HG03439 (cell line): ENCODE measurements at regions not wholly inside any gene's neighbourhood (a gene's known extent, or its start where the extent isn't known, plus 50 kb on each side); places are given as distances from the start of the nearest gene placed in this dataset.
"Not testable (repeated sequence)": the region's sequence is repeated elsewhere in the genome, so short reads cannot be mapped to it uniquely, and the experiment has no call there.

ENCODE experiments used
- ATAC-seq: cut with Tn5 transposase; IDR thresholded peaks from one replicate; pipeline ENCODE4 v1.9.1; 2021; ENCODE audit warnings: mild to moderate bottlenecking, moderate library complexity; ENCODE audit not compliant: unreplicated experiment

DNA sequence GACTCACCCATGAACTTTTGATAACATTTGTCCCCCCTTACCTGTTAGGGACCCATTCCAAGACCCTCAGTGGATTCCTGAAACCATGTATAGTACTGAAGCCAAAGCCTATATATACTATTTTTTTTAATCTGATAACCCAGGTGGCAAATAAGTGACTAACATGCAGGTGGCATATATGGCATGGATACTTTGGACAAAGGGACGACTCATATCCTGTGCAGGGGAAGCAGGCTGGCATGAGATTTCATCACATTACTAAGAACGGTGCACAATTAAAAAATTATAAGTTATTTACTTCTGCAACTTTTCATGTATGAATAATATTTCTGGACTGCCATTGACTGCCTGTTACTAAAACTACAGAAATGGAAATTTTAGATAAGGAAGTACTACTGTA lies 880.1 kb upstream of the FBXO33 start:
- no peak for ATAC-seq

DNA sequence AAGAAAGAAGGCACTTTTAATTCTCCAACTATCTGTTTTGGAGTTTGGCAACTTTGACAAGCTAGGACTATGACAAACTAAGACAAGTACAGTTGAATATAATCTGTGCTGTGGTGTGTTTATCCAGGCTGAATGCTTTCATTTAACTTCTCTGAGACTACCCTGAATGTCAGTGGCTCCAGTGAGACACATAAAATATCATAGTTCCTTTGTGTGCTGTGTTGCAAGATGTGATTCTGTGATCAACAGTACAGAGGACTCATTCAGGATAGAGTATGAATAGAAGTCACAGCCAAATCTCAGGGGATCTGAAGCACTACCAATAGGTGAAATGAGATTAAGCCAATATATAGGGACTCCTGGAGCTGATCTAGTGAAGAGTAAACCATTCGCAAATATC lies 876.9 kb upstream of the FBXO33 start:
- ATAC-seq, result no peak

DNA sequence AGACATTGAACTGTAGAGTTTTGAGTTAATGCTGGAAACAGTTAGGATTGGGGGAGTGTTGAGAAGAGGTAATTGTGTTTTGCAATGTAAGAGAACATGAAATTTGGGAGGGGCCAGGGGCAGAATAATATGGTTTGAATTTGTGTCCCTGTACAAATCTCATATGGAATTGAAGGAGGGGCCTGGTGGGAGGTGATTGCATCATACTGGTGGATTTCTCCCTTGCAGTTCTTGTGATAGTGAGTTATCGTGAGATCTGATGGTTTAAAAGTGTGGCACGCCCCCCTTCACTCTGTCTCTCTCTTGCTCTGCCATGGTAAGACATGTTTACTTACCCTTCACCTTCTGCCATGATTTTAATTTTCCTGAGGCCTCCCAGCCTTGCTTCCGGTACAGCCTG lies 876.0 kb upstream of the FBXO33 start:
- ATAC-seq, result no peak

DNA sequence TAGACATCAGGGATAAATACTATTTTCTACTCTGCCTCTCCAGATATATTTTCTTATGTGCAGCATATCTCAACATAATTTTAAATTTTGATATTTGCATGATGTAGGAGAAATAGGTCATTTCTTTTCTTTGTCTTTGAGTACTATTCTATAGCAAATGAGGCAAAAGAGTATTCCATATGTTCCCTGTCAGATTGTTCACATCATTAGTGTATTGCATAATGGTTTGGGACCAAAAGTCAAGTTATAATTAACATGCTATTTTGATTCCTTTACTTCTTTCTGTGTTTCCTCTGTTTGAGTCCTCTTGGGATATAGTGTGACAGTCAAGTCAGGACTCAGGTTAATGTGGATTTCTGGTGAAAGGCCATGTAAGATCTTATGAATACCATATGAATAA lies 864.6 kb upstream of the FBXO33 start:
- no peak for ATAC-seq

DNA sequence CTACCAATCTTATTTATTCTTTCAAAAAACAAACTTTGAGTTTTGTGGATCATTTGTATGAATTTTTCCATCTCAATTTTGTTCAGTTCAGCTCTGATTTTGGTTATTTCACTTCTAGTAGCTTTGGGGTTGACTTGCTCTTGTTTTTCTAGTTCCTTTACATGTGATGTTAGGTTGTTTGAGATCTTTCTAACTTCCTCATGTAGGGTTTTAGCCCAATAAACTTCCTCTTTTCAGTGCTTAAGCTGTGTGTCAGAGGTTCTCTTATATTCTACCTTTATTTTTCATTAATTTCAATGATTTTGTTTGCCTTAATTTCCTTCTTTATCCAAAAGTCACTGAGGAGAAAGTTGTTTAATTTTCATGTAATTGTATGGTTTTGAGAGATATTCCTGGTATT lies 860.4 kb upstream of the FBXO33 start:
- ATAC-seq, result no peak

DNA sequence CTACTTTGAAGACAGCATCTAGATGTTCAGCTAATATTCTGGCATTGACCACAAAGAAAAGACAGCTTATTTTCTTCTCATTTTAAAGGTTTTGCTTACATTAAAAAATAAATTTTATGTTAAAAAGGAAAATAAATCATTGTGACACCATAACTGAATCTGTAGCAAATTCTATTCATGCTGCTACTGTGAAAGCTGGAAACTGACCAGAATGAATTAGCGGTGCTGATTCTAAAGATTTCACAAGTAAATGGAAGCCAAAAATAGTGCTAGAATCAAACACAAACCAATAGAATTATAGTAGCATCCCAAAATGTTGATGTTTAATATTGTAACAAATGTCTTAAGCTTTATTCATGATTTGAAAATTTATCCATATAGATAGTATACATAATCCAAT lies 850.0 kb upstream of the FBXO33 start:
- ATAC-seq, result no peak

DNA sequence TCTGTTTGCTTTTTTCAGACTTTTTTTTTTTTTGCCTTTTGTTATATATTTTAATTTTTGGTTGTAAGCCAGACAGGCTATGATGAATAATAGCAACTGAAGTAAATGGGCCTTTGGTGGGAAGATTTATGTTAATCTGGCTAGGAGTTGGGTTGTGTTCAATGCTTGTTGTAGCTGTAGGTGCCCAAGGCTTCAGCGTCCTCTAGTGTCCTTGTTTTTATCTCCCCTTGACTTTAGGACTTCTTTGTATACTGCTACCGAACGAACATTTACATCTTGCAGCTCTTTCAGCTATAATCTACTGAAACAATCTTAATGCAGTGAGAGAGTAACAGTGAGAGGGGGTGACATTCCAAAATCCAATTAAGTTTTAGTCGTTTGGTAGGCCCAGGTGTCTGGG lies 848.4 kb upstream of the FBXO33 start:
- ATAC-seq, result no peak

DNA sequence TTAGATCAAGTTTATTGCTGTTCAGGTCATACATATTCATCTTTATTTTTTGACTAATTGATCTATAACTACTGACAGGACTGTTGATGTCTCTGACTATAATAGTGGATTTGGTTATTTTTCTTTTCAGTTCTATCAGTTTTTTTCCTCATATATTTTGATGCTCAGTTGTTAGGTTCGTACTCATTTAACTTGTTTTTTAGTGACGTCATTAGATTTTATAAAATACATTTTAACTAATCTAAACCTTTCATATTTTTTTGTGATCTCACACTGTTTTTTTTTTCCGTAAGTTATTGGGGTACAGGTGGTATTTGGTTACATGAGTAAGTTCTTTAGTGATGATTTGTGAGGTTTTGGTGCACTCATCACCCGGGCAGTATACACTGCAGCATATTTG lies 841.2 kb upstream of the FBXO33 start:
- no peak for ATAC-seq

DNA sequence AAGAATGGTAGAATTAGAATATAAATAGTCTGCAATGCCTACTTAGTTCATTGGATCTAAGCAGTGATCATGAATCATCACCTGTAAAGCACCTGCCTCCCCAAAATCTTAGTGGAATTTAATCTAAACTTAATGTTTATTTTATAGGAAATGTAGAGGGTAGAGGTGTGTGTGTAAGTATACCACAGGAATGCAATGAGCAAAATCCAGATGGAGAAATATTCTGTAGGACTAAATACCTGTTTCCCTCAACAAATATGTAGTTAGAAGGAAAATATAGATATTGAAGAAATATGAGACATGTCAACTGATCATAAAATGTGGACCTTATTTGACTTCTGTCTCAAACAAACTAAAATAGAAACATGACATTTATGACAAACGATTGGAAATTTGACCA lies 839.2 kb upstream of the FBXO33 start:
- ATAC-seq, result no peak

DNA sequence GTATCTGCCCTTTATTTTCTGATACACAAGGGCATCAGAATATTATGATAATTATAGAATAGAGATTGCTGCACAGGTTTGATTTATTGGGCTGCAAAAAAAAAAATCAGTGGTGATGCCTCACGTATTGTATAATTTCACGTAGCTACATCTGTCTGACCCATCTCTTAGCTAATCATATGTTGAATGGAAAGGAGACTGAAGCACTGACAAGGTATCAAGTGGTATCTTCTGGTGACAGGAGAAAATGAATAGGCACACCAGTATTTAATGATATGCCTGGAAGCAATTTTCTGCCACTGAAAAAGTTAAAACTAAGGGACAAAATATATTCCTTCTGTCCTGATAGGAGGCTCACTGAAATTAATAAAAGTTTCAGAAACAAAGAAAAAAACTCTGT lies 837.2 kb upstream of the FBXO33 start:
- no peak for ATAC-seq

DNA sequence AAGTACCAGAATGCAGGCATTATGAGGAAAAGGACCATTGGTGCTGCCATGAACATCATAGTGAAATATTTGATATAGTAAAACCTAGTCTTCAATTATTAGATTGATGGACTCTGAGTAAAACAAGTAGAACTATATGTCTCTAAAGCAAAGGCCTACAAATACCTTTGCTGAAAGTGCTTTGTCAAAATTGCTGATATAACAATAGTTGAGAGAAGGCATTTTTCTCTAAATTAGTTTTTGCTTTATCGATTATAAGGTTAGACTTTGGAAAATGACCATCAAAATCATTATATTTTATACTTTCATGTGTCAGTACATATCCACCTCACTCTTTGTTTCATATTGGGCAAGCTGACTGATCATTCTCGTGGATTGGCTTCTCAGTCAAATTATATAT lies 836.0 kb upstream of the FBXO33 start:
- ATAC-seq, result no peak

DNA sequence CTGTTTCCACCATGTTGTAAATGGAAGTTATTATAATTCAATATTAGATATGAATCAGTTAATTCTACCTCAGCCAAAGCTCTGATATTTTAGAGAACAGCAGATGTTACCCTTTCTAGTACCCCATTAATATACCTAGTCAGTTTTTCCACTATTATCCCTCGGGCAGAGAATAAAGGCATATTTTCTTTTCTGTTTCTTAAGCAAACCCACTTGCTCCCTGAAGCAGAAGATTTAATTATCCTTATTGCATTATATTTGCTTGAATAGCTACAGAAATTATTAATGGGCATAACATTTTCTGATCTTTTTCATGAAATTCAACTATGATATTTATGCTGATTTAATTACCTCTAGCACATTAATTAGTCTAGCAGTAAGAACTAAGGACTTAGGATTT lies 832.9 kb upstream of the FBXO33 start:
- no peak for ATAC-seq

DNA sequence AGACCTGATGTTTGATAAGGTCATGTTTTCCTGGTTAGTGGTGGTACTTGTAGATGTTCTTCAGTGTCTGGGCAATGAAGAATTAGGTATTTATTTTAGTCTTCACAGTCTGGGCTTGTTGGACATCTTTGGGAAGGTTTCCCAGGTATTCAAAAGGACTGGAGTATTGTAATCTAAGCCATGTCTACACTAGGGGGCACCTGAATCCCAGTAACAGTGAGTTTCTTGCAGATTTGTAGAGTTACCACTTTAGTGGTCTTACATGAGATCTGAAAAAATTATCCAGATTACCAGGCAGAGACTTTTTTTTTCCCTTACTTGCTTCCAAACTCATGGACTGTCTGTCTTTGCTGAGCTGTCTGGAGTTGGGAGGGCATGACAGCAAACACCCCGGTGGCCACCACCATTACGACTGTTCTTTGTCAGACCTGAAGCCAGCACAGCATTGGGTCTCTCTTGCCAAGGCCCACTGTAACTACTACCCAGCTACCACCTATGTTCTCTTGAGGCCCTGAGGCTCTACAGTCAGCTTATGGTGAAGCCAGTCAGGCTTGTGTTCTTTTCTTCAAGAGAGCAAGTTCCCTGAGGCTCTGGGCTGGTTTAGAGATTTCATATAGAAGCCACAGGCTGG lies 820.7 kb upstream of the FBXO33 start:
- ATAC-seq, result no peak

DNA sequence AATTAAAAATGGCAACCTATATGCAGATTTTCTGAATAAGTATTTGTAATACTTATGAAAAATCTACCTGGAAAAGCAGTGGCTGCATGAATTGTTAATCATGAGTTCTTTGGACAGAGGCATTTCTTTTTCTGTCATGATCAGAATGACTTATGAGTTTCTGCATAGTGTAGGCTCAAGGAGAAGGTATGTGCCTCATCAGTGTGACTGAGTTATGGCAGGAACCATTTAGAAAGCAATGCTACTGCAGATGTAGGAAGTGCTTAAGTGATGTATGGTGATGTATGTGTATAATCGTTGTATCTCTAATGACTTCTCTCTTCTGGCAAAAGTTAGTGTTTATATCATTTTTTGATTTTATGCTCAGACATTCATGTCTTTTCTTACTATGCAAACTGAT lies 816.4 kb upstream of the FBXO33 start:
- ATAC-seq, result no peak

DNA sequence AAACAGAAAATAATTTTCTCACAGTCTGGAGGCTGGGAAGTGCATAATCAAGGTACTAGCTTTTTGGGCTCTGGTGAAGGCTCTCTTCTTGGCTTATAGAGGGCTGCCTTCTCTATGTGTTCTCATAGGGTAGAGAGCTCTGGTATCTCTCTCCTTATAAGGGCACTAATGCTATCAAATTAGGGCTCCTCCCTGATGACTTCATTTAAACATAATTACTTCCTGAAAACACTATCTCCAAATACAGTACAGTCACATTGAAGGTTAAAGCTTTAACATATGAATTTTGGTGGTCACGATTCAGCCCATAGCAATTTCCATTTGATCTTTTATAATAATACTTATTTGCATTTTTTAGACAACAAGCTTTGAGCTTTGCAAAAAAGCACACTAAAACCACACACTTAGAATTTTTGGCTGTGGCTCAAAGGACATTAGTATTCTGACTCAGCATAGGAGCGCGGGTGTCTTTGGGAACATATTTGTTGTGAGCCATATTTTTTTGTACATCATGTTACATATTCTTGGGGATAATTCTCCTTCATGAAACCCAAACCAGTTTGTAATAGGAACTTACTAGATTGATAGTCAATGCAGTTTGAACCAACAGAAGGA lies 808.1 kb upstream of the FBXO33 start:
- no peak for ATAC-seq

DNA sequence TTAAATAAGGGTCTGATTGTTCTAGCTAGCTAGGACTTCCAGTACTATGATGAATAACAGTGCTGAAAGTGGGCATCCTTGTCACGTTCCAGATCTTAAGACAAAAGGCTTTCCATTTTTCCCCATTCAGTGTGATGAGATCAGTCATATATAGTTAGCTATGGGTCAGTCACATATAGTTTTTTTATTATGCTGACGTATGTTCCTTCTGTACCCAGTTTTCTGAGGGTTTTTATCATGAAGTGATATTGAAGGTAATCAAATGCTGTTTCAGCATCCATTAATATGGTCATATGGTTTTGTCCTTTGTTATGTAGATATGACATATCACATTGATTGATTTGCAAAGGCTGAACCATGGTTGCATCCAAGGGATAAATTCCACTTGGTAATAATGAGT lies 800.1 kb upstream of the FBXO33 start:
- no peak for ATAC-seq

DNA sequence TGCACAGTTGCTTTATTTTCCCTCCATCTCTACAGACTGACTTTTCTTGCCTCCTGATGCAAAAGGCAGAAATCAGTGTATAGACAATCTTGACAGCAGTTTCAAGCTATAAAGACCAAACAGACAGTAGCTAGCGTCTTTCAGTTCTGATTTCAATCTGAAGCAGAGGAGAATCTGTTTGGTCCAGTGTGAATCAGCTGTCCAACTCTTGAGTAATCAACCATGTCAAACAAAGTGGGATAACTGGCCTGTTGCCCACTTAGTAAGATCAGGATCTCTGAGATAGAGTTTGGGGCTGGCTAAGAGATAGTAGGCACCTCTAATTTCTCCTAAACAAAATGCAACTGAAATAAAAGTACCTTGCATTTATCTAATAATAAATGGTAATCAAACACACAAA lies 797.4 kb upstream of the FBXO33 start:
- no peak for ATAC-seq

DNA sequence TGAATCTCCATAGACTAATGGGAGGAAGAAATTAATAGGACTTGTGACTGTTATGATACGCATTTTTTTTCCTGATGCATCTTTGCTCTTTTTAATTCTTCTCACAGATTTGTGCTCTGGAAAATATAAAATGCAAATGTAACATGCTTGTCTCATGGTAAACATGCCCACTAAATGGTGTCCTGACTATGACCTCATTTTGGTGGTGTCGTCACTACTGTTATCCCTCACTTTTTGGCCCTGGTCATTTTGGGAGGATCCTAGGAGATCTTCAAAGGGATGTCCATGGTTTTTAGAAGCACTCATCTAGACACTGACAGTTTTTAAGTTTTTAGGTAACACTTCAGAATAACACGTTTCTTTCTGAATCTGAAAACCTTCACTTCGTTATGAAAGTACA lies 790.8 kb upstream of the FBXO33 start:
- no peak for ATAC-seq

DNA sequence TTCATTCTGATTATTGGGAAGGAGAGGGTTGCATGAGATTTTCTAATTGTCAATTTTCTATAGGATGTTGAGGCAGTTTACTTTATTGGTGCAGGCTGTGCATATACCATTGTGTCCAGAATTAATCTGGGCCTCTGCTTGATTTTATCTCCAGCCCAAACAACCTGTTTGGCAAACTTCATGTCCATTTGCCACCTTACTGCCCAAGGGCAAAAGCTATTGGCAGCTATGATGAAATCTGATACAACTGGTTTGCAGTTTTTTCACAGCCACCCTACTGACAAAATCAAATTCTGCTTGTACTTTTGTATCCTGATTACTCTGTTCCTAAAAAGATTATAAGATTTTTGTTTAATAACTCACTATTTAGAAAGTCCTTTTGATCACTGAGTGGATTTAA lies 789.2 kb upstream of the FBXO33 start:
- no peak for ATAC-seq

DNA sequence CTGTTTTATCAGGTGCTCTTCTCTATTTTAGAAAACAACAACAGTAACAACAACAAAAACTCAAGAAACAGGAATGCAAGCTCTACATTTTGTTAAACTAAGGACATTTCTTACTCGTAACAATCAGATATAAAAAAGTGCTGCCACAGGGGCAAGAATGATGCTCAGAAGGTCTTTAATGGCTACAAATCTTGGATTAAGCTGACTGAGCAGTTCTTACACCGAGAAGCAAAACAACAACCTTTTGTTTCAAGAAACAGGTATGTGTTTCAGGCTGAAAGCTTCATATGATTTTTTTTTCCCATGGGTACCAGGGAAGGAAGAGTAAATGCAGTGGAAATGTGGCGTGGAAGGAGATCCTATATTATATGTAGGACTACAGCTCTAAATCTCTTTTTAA lies 786.8 kb upstream of the FBXO33 start:
- ATAC-seq, result no peak

DNA sequence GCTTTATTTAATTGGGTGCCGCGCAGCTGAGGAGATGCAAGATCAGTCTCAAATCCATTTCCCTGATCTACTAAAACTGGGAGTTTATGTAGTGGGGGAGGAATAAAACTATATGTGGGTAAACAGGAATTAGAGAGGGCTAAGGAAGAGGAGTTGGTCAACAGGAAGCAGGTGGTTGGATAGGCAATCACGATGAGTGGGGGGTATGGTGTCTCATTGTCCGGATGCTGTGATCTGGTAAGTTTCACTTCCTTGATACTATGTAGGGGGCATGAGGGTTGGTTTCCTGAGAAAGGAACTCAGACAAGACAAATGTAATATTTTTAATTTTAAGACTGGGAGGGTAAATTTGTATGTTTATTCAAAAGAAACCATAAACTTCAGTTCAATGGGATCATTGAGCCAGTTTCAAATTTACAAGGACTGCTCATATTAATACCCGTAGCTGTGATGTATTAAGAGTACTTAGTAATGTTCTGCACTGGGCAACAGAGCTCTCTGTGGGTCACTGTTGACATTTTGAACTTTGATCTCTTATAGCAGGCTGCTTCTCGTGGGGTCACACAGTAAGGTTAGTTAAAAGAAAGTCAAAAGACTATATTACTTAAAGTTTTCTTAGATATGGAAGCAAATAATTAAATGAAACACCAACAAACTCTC lies 786.2 kb upstream of the FBXO33 start:
- ATAC-seq, result no peak

DNA sequence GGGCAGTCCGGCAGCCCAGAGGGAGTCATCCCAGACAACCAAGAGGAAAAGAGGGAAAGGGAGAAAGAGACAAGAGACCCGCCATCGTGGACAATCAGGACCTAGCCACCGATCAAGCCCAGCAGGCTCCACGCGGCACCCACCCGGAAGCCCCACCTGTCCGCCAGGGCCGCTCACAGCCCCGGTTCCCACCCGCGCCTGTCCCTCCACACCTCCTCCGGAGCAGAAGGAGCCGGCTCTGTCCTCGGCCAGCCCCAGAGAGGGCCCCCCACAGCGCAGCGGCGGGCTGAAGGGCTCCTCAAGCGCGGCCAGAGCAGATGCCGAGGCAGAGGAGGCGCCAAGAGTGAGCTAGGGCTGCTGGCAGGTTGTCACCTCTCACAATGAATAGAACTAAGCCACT lies 784.7 kb upstream of the FBXO33 start:
- ATAC-seq, result no peak

DNA sequence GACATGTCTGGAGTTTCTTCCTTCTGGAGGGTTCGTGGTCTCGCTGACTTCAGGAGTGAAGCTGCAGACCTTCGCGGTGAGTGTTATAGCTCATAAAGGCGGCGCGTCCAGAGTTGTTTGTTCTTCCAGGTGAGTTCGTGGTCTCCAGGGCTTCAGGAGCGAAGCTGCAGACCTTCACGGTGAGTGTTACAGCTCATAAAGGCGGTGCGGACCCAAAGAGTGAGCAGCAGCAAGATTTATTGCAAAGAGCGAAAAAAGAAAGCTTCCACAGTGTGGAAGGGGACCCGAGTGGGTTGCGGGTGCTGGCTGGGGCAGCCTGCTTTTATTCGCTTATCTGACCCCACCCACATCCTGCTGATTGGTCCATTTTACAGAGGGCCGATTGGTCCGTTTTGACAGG lies 784.2 kb upstream of the FBXO33 start:
- not testable (repeated sequence) for ATAC-seq
